KOPT-K1 (cell line): ENCODE measurements at regions not wholly inside any gene's neighbourhood (a gene's known extent, or its start where the extent isn't known, plus 50 kb on each side); places are given as distances from the start of the nearest gene placed in this dataset.

Source experiments
- H3K27ac ChIP-seq: fragments of 200-600 bp; sonication (generic); 2 replicates; pipeline ENCODE4 v1.5.1; 2016; ENCODE audit warnings: antibody characterized with exemption, mild to moderate bottlenecking, low read depth, low read length; ENCODE audit not compliant: poor library complexity, severe bottlenecking
- H3K36me3 ChIP-seq: fragments of 200-600 bp; sonication (generic); 2 replicates; pipeline ENCODE4 v1.5.1; 2017; ENCODE audit warnings: antibody characterized with exemption, mild to moderate bottlenecking, low read length, moderate library complexity; ENCODE audit not compliant: insufficient read depth
- H3K9me3 ChIP-seq: fragments of 200-600 bp; sonication (generic); 2 replicates; pipeline ENCODE4 v1.5.1; 2017; ENCODE audit warnings: antibody characterized with exemption, low read length, mild to moderate bottlenecking; ENCODE audit not compliant: insufficient read depth, poor library complexity, severe bottlenecking

- Histone ChIP-seq H3K9me3 (no peaks in the 10 kb centered on the region), H3K27ac (no peak overlapping the region), H3K36me3 (no peaks in the 10 kb centered on the region)
Measured at GRCh38 chr13:65921933-65922332, 1308.2 kb downstream of the PCDH9 start.

- Histone ChIP-seq H3K36me3 (no peaks in the 10 kb centered on the region), H3K27ac (no peak overlapping the region), H3K9me3 (no peaks in the 10 kb centered on the region)
Measured at GRCh38 chr13:65917731-65918130, 1312.4 kb downstream of the PCDH9 start.

DNA sequence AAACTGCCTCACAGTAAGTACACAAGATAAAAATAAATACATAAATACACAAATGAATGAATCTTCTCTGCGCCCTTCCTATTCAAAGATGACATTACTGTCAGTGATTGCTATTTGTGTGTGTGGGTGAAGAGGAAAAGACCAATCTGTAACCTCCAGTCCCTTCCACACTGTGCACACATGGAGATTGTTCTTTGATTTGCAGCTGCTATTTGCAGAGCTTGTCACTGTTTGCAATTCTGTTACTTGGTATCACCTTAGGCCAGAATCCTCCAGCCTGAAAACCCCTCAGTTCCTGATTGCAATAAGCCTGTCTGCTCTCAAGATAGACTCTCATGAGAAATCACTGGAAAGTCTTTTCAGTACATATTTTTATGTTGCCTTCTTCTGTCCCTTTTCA lies 1314.9 kb downstream of the PCDH9 start:
- Histone ChIP-seq H3K9me3 (no peaks in the 10 kb centered on the region), H3K27ac (no peak overlapping the region), H3K36me3 (no peaks in the 10 kb centered on the region)

DNA sequence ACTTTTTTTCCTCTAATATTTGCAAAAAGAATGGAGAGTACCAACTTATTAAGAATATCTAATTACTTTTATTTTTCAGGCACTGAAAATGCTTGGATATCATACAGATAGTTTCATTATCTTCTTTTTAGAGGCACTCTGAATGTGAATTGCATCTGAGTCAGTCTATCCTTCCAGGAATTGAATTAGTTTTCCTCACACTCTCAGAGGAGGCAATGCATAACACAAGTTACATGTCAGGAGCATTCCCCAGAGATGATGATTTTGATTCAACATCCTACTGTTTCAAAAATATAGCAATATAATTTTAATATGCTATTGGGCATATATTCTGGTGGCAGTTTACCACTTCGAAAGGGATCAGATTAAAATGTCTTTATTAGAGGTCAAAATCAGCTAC lies 1315.4 kb downstream of the PCDH9 start:
- no peak overlapping the region for H3K27ac ChIP-seq
- H3K9me3 ChIP-seq: no peaks in the 10 kb centered on the region
- H3K36me3 ChIP-seq: no peaks in the 10 kb centered on the region

- no peaks in the 10 kb centered on the region for H3K9me3 ChIP-seq
- H3K27ac ChIP-seq: no peak overlapping the region
- no peaks in the 10 kb centered on the region for H3K36me3 ChIP-seq
Measured at GRCh38 chr13:65913173-65913572, 1317.0 kb downstream of the PCDH9 start.

DNA sequence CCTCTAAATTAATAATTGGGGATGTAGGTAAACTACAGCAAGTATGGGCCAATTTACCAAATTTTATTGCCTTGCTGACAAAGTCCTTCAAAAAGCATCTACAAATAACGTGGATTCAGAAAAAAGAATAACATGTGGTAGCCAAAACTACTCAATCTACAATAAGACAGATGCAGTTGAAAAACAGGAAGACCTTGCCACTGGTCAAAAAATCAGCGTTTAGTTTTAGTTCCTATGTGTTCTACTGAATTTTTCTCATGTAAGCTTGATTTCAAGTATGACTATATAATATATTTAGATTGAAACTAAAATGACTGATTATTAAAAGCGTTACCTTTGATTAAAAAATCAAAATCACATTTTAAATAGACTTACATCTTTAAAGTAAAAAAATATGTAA lies 1317.6 kb downstream of the PCDH9 start:
- Histone ChIP-seq H3K27ac (no peak overlapping the region), H3K36me3 (no peaks in the 10 kb centered on the region), H3K9me3 (no peaks in the 10 kb centered on the region)

DNA sequence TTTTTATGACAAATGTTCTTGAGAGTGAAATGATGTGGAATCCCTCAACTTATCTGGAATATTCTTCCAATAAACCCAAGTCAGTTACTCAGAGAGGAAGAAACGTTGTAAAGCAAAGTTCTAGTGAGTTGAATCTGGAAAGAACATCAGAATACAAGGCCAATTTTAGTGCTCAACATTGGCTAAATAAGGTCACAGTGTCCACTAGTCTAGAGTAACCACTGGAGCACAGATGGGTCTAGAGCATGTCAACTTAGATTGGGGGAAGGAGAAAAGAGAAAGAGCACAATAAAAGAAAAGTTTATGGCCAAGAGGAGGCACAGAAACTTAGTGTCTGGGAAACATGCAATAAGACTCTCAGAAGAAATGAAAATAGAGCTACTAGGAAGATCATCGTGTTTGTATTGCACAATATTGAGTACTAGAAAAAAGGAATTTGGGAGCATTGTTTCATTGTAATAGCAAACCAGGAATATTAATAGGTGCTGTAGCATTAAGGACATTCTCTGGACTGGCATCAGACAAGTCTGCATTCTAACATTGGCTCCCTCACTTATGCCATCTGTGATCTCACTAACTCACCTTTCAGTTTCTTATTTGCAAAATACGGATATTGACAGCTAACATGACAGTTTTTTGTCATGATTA lies 1318.5 kb downstream of the PCDH9 start:
- H3K27ac ChIP-seq: no peak overlapping the region
- no peaks in the 10 kb centered on the region for H3K36me3 ChIP-seq
- H3K9me3 ChIP-seq: no peaks in the 10 kb centered on the region

DNA sequence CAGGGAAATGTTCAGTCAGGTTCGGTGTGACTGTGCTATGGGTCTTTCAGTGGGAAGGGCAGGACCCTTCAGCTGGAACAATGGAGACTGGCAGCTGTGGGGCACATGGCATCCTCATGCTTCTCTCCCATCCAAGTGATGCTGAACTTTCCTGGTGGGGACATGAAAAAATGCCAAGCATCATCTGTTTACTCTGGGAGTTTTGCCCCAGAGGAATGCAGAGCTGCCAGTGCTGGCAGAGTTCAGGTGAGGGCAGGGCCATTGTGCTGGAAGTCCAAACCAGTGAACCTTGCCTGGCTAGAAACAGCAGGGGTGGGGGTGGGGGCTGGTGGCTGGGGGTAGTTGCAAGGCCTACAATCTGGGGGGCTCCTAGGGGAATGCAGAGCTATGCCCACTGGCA lies 1320.6 kb downstream of the PCDH9 start:
- Histone ChIP-seq H3K36me3 (no peaks in the 10 kb centered on the region), H3K27ac (no peak overlapping the region), H3K9me3 (no peaks in the 10 kb centered on the region)

DNA sequence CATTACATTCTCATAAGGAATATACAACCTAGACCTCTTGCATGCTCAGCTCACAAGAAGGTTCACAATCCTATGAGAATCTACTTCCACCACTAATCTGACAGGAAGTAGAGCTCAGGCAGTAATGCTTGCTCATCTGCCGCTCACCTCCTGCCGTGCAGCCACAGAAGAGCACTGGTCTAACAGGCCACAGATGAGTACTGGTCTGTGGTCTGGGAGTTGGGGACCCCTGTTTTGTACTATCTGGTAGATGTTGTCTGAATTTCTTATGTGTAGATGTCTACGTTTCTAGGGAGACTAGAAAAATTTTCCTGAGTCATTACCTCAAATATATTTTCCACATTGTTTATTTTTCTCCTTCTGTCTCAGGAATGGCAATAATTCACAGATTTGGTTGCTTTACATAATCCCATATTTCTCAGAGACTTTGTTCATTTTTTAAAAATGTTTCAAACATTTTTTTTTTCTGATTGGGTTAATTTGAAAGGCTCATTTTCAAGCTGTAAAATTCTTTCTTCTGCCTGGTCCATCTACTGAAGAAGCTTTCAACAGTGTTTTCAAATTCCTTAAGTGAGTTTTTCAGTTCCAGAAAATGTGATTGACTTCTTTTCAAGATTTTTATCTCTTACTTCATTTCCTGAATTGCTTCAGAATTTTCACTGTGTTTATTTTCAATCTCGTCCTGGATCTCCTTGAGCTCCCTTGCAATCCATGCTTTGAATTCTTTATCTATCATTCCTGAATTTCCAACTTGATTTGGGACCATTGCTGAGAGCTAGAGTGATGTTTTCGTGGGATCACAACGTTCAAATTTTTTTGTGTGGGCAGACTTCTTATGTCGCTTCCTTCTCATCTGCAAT lies 1322.2 kb downstream of the PCDH9 start:
- no peaks in the 10 kb centered on the region for H3K9me3 ChIP-seq
- no peak overlapping the region for H3K27ac ChIP-seq

DNA sequence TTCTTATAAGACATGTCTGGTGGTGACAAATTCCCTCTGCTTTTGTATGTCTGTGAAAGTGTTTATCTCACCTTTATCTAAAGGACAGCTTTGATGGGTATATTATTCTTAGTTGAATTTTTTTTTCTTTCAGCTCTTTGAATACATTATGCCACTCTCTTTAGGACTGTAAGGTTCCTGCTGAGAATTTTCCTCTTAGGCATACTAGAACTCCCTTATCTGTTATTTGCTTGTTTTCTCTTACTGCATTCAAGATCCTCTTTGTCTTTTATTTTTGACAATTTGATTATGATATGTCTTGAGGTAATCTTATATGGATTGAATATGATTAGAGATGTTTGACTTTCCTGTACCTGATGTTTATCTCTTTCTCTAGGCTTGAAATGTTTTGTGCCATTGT lies 1328.4 kb downstream of the PCDH9 start:
- Histone ChIP-seq H3K9me3 (no peaks in the 10 kb centered on the region), H3K36me3 (no peaks in the 10 kb centered on the region), H3K27ac (no peak overlapping the region)

More for the DNA sequence above, 1322.2 kb downstream of the PCDH9 start:
- no peaks in the 10 kb centered on the region for H3K36me3 ChIP-seq

GRCh38 chr13:65894049-65894448 lies 1336.1 kb downstream of the PCDH9 start:
- Histone ChIP-seq H3K27ac (no peak overlapping the region), H3K36me3 (no peaks in the 10 kb centered on the region), H3K9me3 (no peaks in the 10 kb centered on the region)

DNA sequence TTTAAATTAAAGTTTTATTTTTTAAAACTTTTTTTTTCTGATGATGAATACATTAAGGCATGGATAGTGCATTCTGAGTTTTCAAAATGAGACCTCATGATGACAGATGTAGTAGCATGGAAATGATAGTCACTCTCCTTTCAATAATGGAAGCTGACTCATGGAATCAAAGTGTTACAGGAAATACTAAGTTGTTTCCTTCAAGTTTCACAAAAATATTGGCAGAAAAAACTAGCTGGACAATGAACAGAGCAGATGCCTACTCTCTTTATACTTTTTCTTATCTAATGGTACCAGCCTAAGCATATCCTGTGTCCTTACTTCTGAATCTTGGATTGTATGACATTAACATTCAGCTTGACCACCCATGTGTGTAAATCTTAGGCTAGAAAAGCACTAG lies 1337.3 kb downstream of the PCDH9 start:
- Histone ChIP-seq H3K36me3 (no peaks in the 10 kb centered on the region), H3K9me3 (no peaks in the 10 kb centered on the region), H3K27ac (no peak overlapping the region)

- H3K36me3 ChIP-seq: no peaks in the 10 kb centered on the region
- H3K9me3 ChIP-seq: no peaks in the 10 kb centered on the region
- H3K27ac ChIP-seq: no peak overlapping the region
Measured at GRCh38 chr13:65889368-65889767, 1340.8 kb downstream of the PCDH9 start.

- no peaks in the 10 kb centered on the region for H3K36me3 ChIP-seq
- no peaks in the 10 kb centered on the region for H3K9me3 ChIP-seq
- no peak overlapping the region for H3K27ac ChIP-seq
Measured at GRCh38 chr13:65882810-65883209, 1347.3 kb downstream of the PCDH9 start.

DNA sequence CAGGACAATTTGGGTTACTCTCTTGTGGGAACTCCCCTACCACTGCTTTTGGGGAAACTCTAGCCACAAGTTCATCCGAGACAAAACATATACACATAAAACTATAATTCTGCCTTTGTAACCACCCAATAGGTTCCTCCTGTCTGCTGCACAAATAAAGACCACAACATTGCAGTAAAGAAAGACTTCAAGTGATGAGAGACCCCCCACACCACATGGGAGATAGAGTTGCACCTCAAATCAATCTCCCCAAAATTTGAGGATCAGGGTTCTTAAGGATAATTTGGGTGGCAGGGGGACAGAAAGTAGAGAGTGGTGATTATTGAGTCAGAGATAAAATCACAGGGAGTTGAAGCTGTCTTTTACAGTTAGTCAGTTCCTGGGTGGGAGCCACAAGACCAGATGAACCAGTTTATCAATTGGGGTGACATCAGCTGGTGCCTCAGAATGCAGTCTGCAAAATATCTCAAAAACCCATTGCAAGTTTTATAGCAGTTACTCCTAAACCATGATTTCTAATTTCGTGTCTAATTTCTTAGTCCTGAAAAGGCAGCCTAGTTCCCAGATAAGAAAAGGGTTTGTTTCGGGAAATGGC lies 1348.5 kb downstream of the PCDH9 start:
- Histone ChIP-seq H3K36me3 (no peaks in the 10 kb centered on the region), H3K27ac (no peak overlapping the region), H3K9me3 (no peaks in the 10 kb centered on the region)
